ENCODE measurements at regions not wholly inside any gene's neighbourhood (a gene's known extent, or its start where the extent isn't known, plus 50 kb on each side); places are given as distances from the start of the nearest gene placed in this dataset.

- Mint-ChIP-seq H3K27me3 (ENCODE audit: low read depth) (peaks cover 30% of the 10 kb centered on the region), H3K4me1 (ENCODE audit: low read depth) (no peaks in the 10 kb centered on the region), H3K4me3 (no peak overlapping the region), H3K36me3 (ENCODE audit: low read depth) (no peaks in the 10 kb centered on the region), H3K27ac (no peak overlapping the region), H3K9me3 (no peaks in the 10 kb centered on the region)
- no peak for DNase-seq (ENCODE audit: low spot score)
Observed at GRCh38 chr3:30188713-30189112, 417.7 kb upstream of the TGFBR2 start.

GRCh38 chr3:30189900-30190299, 416.5 kb upstream of the TGFBR2 start:
- H3K9me3 Mint-ChIP-seq = no peaks in the 10 kb centered on the region
- peaks cover 38% of the 10 kb centered on the region for H3K27me3 Mint-ChIP-seq (ENCODE audit: low read depth)
- H3K4me1 Mint-ChIP-seq (ENCODE audit: low read depth) = no peaks in the 10 kb centered on the region
- H3K4me3 Mint-ChIP-seq = no peak overlapping the region
- H3K27ac Mint-ChIP-seq = no peak overlapping the region
- no peaks in the 10 kb centered on the region for H3K36me3 Mint-ChIP-seq (ENCODE audit: low read depth)
- DNase-seq (ENCODE audit: low spot score) = no peak

- H3K27me3 Mint-ChIP-seq (ENCODE audit: low read depth) = peaks cover 30% of the 10 kb centered on the region
- H3K27ac Mint-ChIP-seq = no peak overlapping the region
- H3K4me3 Mint-ChIP-seq = no peak overlapping the region
- DNase-seq (ENCODE audit: low spot score) = no peak
- H3K9me3 Mint-ChIP-seq = no peaks in the 10 kb centered on the region
- no peaks in the 10 kb centered on the region for H3K36me3 Mint-ChIP-seq (ENCODE audit: low read depth)
- H3K4me1 Mint-ChIP-seq (ENCODE audit: low read depth) = no peaks in the 10 kb centered on the region
Observed at GRCh38 chr3:30193625-30194044, 412.8 kb upstream of the TGFBR2 start.

GRCh38 chr3:30195352-30195751, 411.0 kb upstream of the TGFBR2 start:
- no peaks in the 10 kb centered on the region for H3K9me3 Mint-ChIP-seq
- H3K36me3 Mint-ChIP-seq (ENCODE audit: low read depth) = no peaks in the 10 kb centered on the region
- no peak overlapping the region for H3K4me3 Mint-ChIP-seq
- no peak for DNase-seq (ENCODE audit: low spot score)
- peaks cover 30% of the 10 kb centered on the region for H3K27me3 Mint-ChIP-seq (ENCODE audit: low read depth)
- H3K4me1 Mint-ChIP-seq (ENCODE audit: low read depth) = peaks cover 2% of the 10 kb centered on the region
- no peak overlapping the region for H3K27ac Mint-ChIP-seq

- Mint-ChIP-seq H3K27me3 (ENCODE audit: low read depth) (peaks cover 19% of the 10 kb centered on the region), H3K36me3 (ENCODE audit: low read depth) (no peaks in the 10 kb centered on the region), H3K27ac (no peak overlapping the region), H3K9me3 (no peaks in the 10 kb centered on the region), H3K4me1 (ENCODE audit: low read depth) (peaks cover 4% of the 10 kb centered on the region), H3K4me3 (no peak overlapping the region)
- no peak for DNase-seq (ENCODE audit: low spot score)
Observed at GRCh38 chr3:30198162-30198561, 408.2 kb upstream of the TGFBR2 start.

- Mint-ChIP-seq H3K27ac (no peak overlapping the region), H3K36me3 (ENCODE audit: low read depth) (no peaks in the 10 kb centered on the region), H3K4me3 (no peak overlapping the region), H3K9me3 (no peaks in the 10 kb centered on the region), H3K4me1 (ENCODE audit: low read depth) (peaks cover 4% of the 10 kb centered on the region), H3K27me3 (ENCODE audit: low read depth) (peaks cover 12% of the 10 kb centered on the region)
- peak; percentile 26 for DNase-seq (ENCODE audit: low spot score)
Observed at GRCh38 chr3:30199096-30199759, 407.2 kb upstream of the TGFBR2 start.

- peaks cover 8% of the 10 kb centered on the region for H3K27me3 Mint-ChIP-seq (ENCODE audit: low read depth)
- no peaks in the 10 kb centered on the region for H3K9me3 Mint-ChIP-seq
- H3K36me3 Mint-ChIP-seq (ENCODE audit: low read depth) = no peaks in the 10 kb centered on the region
- no peak for DNase-seq (ENCODE audit: low spot score)
- peaks cover 4% of the 10 kb centered on the region for H3K4me1 Mint-ChIP-seq (ENCODE audit: low read depth)
- no peak overlapping the region for H3K27ac Mint-ChIP-seq
- H3K4me3 Mint-ChIP-seq = no peak overlapping the region
Observed at GRCh38 chr3:30199855-30200254, 406.5 kb upstream of the TGFBR2 start.

- peaks cover 12% of the 10 kb centered on the region for H3K4me1 Mint-ChIP-seq (ENCODE audit: low read depth)
- no peaks in the 10 kb centered on the region for H3K9me3 Mint-ChIP-seq
- no peaks in the 10 kb centered on the region for H3K27me3 Mint-ChIP-seq (ENCODE audit: low read depth)
- no peak for DNase-seq (ENCODE audit: low spot score)
- H3K27ac Mint-ChIP-seq = no peak overlapping the region
- no peaks in the 10 kb centered on the region for H3K36me3 Mint-ChIP-seq (ENCODE audit: low read depth)
- no peak overlapping the region for H3K4me3 Mint-ChIP-seq
Observed at GRCh38 chr3:30201715-30202114, 404.7 kb upstream of the TGFBR2 start.

GRCh38 chr3:30203301-30203700, 403.1 kb upstream of the TGFBR2 start:
- Mint-ChIP-seq H3K4me1 (ENCODE audit: low read depth) (peaks cover 15% of the 10 kb centered on the region), H3K4me3 (no peak overlapping the region), H3K36me3 (ENCODE audit: low read depth) (no peaks in the 10 kb centered on the region), H3K27ac (no peak overlapping the region), H3K9me3 (no peaks in the 10 kb centered on the region), H3K27me3 (ENCODE audit: low read depth) (no peaks in the 10 kb centered on the region)
- DNase-seq (ENCODE audit: low spot score) = no peak

GRCh38 chr3:30204126-30204525, 402.3 kb upstream of the TGFBR2 start:
- peaks cover 2% of the 10 kb centered on the region for H3K36me3 Mint-ChIP-seq (ENCODE audit: low read depth)
- H3K27ac Mint-ChIP-seq = no peak overlapping the region
- H3K4me1 Mint-ChIP-seq (ENCODE audit: low read depth) = peaks cover 14% of the 10 kb centered on the region

GRCh38 chr3:30206051-30206450, 400.4 kb upstream of the TGFBR2 start:
- no peak overlapping the region for H3K4me3 Mint-ChIP-seq
- no peak overlapping the region for H3K27ac Mint-ChIP-seq
- peaks cover 2% of the 10 kb centered on the region for H3K36me3 Mint-ChIP-seq (ENCODE audit: low read depth)
- no peak for DNase-seq (ENCODE audit: low spot score)
- H3K27me3 Mint-ChIP-seq (ENCODE audit: low read depth) = no peaks in the 10 kb centered on the region
- peaks cover 5% of the 10 kb centered on the region for H3K9me3 Mint-ChIP-seq
- H3K4me1 Mint-ChIP-seq (ENCODE audit: low read depth) = peaks cover 19% of the 10 kb centered on the region

More at GRCh38 chr3:30204126-30204525, 402.3 kb upstream of the TGFBR2 start:
- H3K4me3 Mint-ChIP-seq = no peak overlapping the region
- DNase-seq (ENCODE audit: low spot score) = no peak
- H3K27me3 Mint-ChIP-seq (ENCODE audit: low read depth) = no peaks in the 10 kb centered on the region
- H3K9me3 Mint-ChIP-seq = peaks cover under 1% of the 10 kb centered on the region

GRCh38 chr3:30221619-30222018, 384.8 kb upstream of the TGFBR2 start:
- H3K36me3 Mint-ChIP-seq (ENCODE audit: low read depth) = peaks cover 13% of the 10 kb centered on the region
- no peak overlapping the region for H3K4me3 Mint-ChIP-seq
- H3K27ac Mint-ChIP-seq = no peak overlapping the region
- H3K27me3 Mint-ChIP-seq (ENCODE audit: low read depth) = peaks cover 5% of the 10 kb centered on the region
- peak; percentile 6 for DNase-seq (ENCODE audit: low spot score)
- H3K9me3 Mint-ChIP-seq = peaks cover 19% of the 10 kb centered on the region
- peaks cover 27% of the 10 kb centered on the region for H3K4me1 Mint-ChIP-seq (ENCODE audit: low read depth)

- peaks cover 14% of the 10 kb centered on the region for H3K36me3 Mint-ChIP-seq (ENCODE audit: low read depth)
- no peak overlapping the region for H3K4me3 Mint-ChIP-seq
- H3K9me3 Mint-ChIP-seq = peaks cover 19% of the 10 kb centered on the region
- H3K4me1 Mint-ChIP-seq (ENCODE audit: low read depth) = peaks cover 32% of the 10 kb centered on the region
- H3K27ac Mint-ChIP-seq = no peak overlapping the region
- DNase-seq (ENCODE audit: low spot score) = no peak
- H3K27me3 Mint-ChIP-seq (ENCODE audit: low read depth) = peaks cover 3% of the 10 kb centered on the region
Observed at GRCh38 chr3:30222441-30222840, 384.0 kb upstream of the TGFBR2 start.

- Mint-ChIP-seq H3K9me3 (peaks cover 14% of the 10 kb centered on the region), H3K27me3 (ENCODE audit: low read depth) (no peaks in the 10 kb centered on the region), H3K4me3 (no peak overlapping the region), H3K4me1 (ENCODE audit: low read depth) (peaks cover 43% of the 10 kb centered on the region), H3K27ac (no peak overlapping the region), H3K36me3 (ENCODE audit: low read depth) (peaks cover 19% of the 10 kb centered on the region)
- DNase-seq (ENCODE audit: low spot score) = no peak
Observed at GRCh38 chr3:30225021-30225420, 381.4 kb upstream of the TGFBR2 start.

GRCh38 chr3:30226601-30227151, 379.7 kb upstream of the TGFBR2 start:
- Mint-ChIP-seq H3K27ac (no peak overlapping the region), H3K27me3 (ENCODE audit: low read depth) (no peaks in the 10 kb centered on the region), H3K36me3 (ENCODE audit: low read depth) (peaks cover 24% of the 10 kb centered on the region), H3K4me1 (ENCODE audit: low read depth) (peaks cover 36% of the 10 kb centered on the region), H3K4me3 (no peak overlapping the region), H3K9me3 (peaks cover 24% of the 10 kb centered on the region)
- no peak for DNase-seq (ENCODE audit: low spot score)

All from T-helper 2 cell treated with Interferon-gamma antibody and Interleukin-4, amounts not matched to agents 5 μg/mL and 100 μg/mL, for 36 hours (primary cell).